GM19397 (cell line): ENCODE measurements at regions not wholly inside any gene's neighbourhood (a gene's known extent, or its start where the extent isn't known, plus 50 kb on each side); places are given as distances from the start of the nearest gene placed in this dataset.

Source experiments
- ATAC-seq: cut with Tn5 transposase; IDR thresholded peaks from one replicate; pipeline ENCODE4 v1.9.1; 2021; ENCODE audit warnings: mild to moderate bottlenecking, moderate library complexity; ENCODE audit not compliant: unreplicated experiment

GRCh38 chr17:14959106-14959648, 305.9 kb downstream of the PMP22 start:
- no peak for ATAC-seq

GRCh38 chr17:14953405-14953804, 311.7 kb downstream of the PMP22 start:
- no peak for ATAC-seq

- ATAC-seq: no peak
Observed at GRCh38 chr17:14950686-14951085, 314.4 kb downstream of the PMP22 start.

- no peak for ATAC-seq
Observed at GRCh38 chr17:14950216-14950615, 314.9 kb downstream of the PMP22 start.

GRCh38 chr17:14947671-14948070, 317.5 kb downstream of the PMP22 start:
- ATAC-seq: no peak

GRCh38 chr17:14946481-14946880, 318.6 kb downstream of the PMP22 start:
- ATAC-seq: no peak

- no peak for ATAC-seq
Observed at GRCh38 chr17:14942526-14943190, 322.5 kb downstream of the PMP22 start.

- ATAC-seq: no peak
Observed at GRCh38 chr17:14940938-14941265, 324.2 kb downstream of the PMP22 start.

GRCh38 chr17:14940108-14940937, 324.8 kb downstream of the PMP22 start:
- ATAC-seq: no peak

- no peak for ATAC-seq
Observed at GRCh38 chr17:14935845-14936485, 329.2 kb downstream of the PMP22 start.

- no peak for ATAC-seq
Observed at GRCh38 chr17:14935139-14935841, 329.8 kb downstream of the PMP22 start.

- ATAC-seq: no peak
Observed at GRCh38 chr17:14933676-14934075, 331.4 kb downstream of the PMP22 start.

GRCh38 chr17:14926526-14927122, 338.5 kb downstream of the PMP22 start:
- no peak for ATAC-seq

- no peak for ATAC-seq
Observed at GRCh38 chr17:14926073-14926472, 339.1 kb downstream of the PMP22 start.

GRCh38 chr17:14925498-14925897, 339.6 kb downstream of the PMP22 start:
- ATAC-seq: no peak

GRCh38 chr17:14923981-14924380, 341.1 kb downstream of the PMP22 start:
- ATAC-seq: no peak

GRCh38 chr17:14922411-14922810, 342.7 kb downstream of the PMP22 start:
- no peak for ATAC-seq

- ATAC-seq: no peak
Observed at GRCh38 chr17:14921936-14922335, 343.2 kb downstream of the PMP22 start.

GRCh38 chr17:14919631-14920213, 345.4 kb downstream of the PMP22 start:
- ATAC-seq: no peak

- no peak for ATAC-seq
Observed at GRCh38 chr17:14919094-14919493, 346.0 kb downstream of the PMP22 start.
